ENCODE measurements at regions not wholly inside any gene's neighbourhood (a gene's known extent, or its start where the extent isn't known, plus 50 kb on each side); places are given as distances from the start of the nearest gene placed in this dataset.

- WGBS (ENCODE audit: insufficient coverage, low coverage, low lambda C conversion rate, missing lambda C conversion rate) = 65% methylated on average over 2 of the region's 6 CpGs
- Histone ChIP-seq H3K9me3 (no peaks in the 10 kb centered on the region), H3K4me3 (no peak overlapping the region), H3K27ac (no peak overlapping the region), H3K27me3 (no peaks in the 10 kb centered on the region), H3K36me3 (no peaks in the 10 kb centered on the region), H3K4me1 (no peaks in the 10 kb centered on the region)
- intact Hi-C loops (cut with DNase I) = no loop called here
- ATAC-seq (no peak), DNase-seq (no peak)
- TF ChIP-seq POLR2A (IDR thresholded peaks at IDR 0.05) = no peak
- no peak for TF ChIP-seq CTCF (IDR thresholded peaks at IDR 0.05)
These were observed 490.6 kb downstream of the NEBL start for GRCh38 chr10:20406281-20407104.

GRCh38 chr10:20405761-20406160, 491.4 kb downstream of the NEBL start:
- no peaks in the 10 kb centered on the region for H3K27me3 ChIP-seq
- TF ChIP-seq CTCF (IDR thresholded peaks at IDR 0.05) (no peak), POLR2A (IDR thresholded peaks at IDR 0.05) (no peak)
- no peaks in the 10 kb centered on the region for H3K9me3 ChIP-seq
- intact Hi-C loops (cut with DNase I) = no loop called here
- 75% methylated on average over 4 of the region's 4 CpGs for WGBS (ENCODE audit: insufficient coverage, low coverage, low lambda C conversion rate, missing lambda C conversion rate)
- no peak overlapping the region for H3K27ac ChIP-seq
- ATAC-seq (no peak), DNase-seq (no peak)
- no peak overlapping the region for H3K4me3 ChIP-seq
- H3K4me1 ChIP-seq = no peaks in the 10 kb centered on the region
- no peaks in the 10 kb centered on the region for H3K36me3 ChIP-seq

GRCh38 chr10:20405050-20405449, 492.1 kb downstream of the NEBL start:
- no peak overlapping the region for H3K27ac ChIP-seq
- intact Hi-C loops (cut with DNase I) = no loop called here
- ATAC-seq = no peak
- H3K27me3 ChIP-seq = no peaks in the 10 kb centered on the region
- H3K36me3 ChIP-seq = no peaks in the 10 kb centered on the region
- H3K9me3 ChIP-seq = no peaks in the 10 kb centered on the region
- no peak for TF ChIP-seq POLR2A (IDR thresholded peaks at IDR 0.05)
- no peak for TF ChIP-seq CTCF (IDR thresholded peaks at IDR 0.05)
- DNase-seq = no peak
- H3K4me1 ChIP-seq = no peaks in the 10 kb centered on the region
- H3K4me3 ChIP-seq = no peak overlapping the region
- WGBS (ENCODE audit: insufficient coverage, low coverage, low lambda C conversion rate, missing lambda C conversion rate) = 27% methylated on average over 1 of the region's 2 CpGs

- no peak overlapping the region for H3K4me3 ChIP-seq
- ATAC-seq = no peak
- intact Hi-C loops (cut with DNase I) = no loop called here
- H3K27me3 ChIP-seq = no peaks in the 10 kb centered on the region
- TF ChIP-seq POLR2A (IDR thresholded peaks at IDR 0.05) = no peak
- no peak for TF ChIP-seq CTCF (IDR thresholded peaks at IDR 0.05)
- no peaks in the 10 kb centered on the region for H3K36me3 ChIP-seq
- no peaks in the 10 kb centered on the region for H3K9me3 ChIP-seq
- no peaks in the 10 kb centered on the region for H3K4me1 ChIP-seq
- WGBS (ENCODE audit: insufficient coverage, low coverage, low lambda C conversion rate, missing lambda C conversion rate) = 45% methylated on average over 1 of the region's 2 CpGs
- no peak overlapping the region for H3K27ac ChIP-seq
- no peak for DNase-seq
These were observed 497.3 kb downstream of the NEBL start for GRCh38 chr10:20399772-20400171.

Measured in right lobe of liver (tissue), 6 donors.